Esophagus squamous epithelium (tissue), 5 donors: ENCODE measurements at regions not wholly inside any gene's neighbourhood (a gene's known extent, or its start where the extent isn't known, plus 50 kb on each side); places are given as distances from the start of the nearest gene placed in this dataset.

Experiments used
- DNase-seq: peaks from one replicate; lab custom pipeline; 2025; lab: John Stamatoyannopoulos, UW
- H3K27ac ChIP-seq, 4 donors: fragments of 200-600 bp; sonication (generic); one replicate each; pipeline ENCODE4 v1.5.1; 2016 to 2019; ENCODE audit warnings: mild to moderate bottlenecking in 1 of 4
- H3K27me3 ChIP-seq, 4 donors: fragments of 200-600 bp; sonication (generic); 1 replicate in 3 of 4; 2 replicates in 1 of 4; pipeline versions ENCODE4 v1.5.1 to v1.6.0; 2017 to 2021; ENCODE audit warnings: antibody characterized with exemption in 1 of 4
- H3K36me3 ChIP-seq, 3 donors: fragments of 200-600 bp; sonication (generic); one replicate each; pipeline ENCODE4 v1.5.1; 2016 to 2019
- H3K4me1 ChIP-seq, 3 donors: fragments of 200-600 bp; sonication (generic); one replicate each; pipeline ENCODE4 v1.5.1; 2017 to 2019
- H3K4me3 ChIP-seq, 4 donors: fragments of 200-600 bp; sonication (generic); 1 replicate in 3 of 4; 2 replicates in 1 of 4; pipeline ENCODE4 v1.5.1; 2016 to 2019; ENCODE audit warnings: mild to moderate bottlenecking in 2 of 4, moderate library complexity in 1 of 4
- H3K9me3 ChIP-seq, 3 donors: fragments of 200-600 bp; sonication (generic); one replicate each; pipeline ENCODE4 v1.5.1; 2016 to 2019
- POLR2A ChIP-seq, 4 donors: fragments of 450-650 bp; IDR thresholded peaks; one replicate each; pipeline ENCODE4 v1.6.1; 2017; ENCODE audit warnings: antibody characterized with exemption in 4 of 4, mild to moderate bottlenecking in 4 of 4, moderate library complexity in 3 of 4
- WGBS, 2 donors: methylation state at CpG; one replicate each; pipeline ENCODE4 v1.1.5; 2018; 5-methylcytosine and 5-hydroxymethylcytosine counted together
- intact Hi-C: fragments of 100-400 bp; cut with DNase I; formaldehyde crosslinking; loops from one replicate; pipeline ENCODE4 v1.15.0; 2022
- TF ChIP-seq, protein P1 (sequence below), 6 experiments: fragments of 450-650 bp in 4 of 6; fragments of 200-600 bp in 2 of 6; sonication (generic) in 2 of 6; IDR thresholded peaks; one replicate each; pipeline ENCODE4 v1.5.1; 2016 to 2019; ENCODE audit warnings: antibody characterized with exemption in 6 of 6, mild to moderate bottlenecking in 4 of 6, moderate library complexity in 4 of 6
- donor health status: DM: yes; HTN: yes; CAD: no.

DNA sequence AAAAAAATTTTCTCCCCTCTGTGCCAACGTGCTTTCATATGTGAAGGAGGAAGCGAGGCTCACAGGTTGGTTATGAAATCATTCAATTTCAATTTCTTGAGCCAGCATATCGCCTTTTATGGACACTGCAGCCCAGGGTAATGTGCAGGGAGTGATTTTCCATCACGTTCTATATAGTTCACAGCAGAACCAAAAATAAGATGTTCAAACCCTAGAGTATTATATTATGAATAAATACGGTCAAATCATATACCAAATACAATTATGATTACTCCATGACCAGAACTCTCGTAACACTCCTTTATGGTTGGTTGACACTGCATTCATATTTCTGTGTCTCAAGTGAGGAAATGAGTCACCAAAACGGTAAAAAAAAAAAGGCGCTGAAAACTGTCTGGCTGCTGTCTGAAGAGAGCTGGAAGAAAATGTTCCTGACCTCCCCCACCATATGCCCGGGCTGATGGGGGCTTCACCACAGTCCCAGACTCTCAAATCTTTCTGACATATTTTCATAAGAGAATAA is 75.8 kb upstream of the UBAC2 start:
- no peak overlapping the region for H3K27ac ChIP-seq
- H3K9me3 ChIP-seq: no peaks in the 10 kb centered on the region
- H3K36me3 ChIP-seq: no peaks in the 10 kb centered on the region
- H3K4me3 ChIP-seq: peak overlapping the region in 2 of 4 donors; percentile 2 to 19
- TF ChIP-seq, protein P1, sequence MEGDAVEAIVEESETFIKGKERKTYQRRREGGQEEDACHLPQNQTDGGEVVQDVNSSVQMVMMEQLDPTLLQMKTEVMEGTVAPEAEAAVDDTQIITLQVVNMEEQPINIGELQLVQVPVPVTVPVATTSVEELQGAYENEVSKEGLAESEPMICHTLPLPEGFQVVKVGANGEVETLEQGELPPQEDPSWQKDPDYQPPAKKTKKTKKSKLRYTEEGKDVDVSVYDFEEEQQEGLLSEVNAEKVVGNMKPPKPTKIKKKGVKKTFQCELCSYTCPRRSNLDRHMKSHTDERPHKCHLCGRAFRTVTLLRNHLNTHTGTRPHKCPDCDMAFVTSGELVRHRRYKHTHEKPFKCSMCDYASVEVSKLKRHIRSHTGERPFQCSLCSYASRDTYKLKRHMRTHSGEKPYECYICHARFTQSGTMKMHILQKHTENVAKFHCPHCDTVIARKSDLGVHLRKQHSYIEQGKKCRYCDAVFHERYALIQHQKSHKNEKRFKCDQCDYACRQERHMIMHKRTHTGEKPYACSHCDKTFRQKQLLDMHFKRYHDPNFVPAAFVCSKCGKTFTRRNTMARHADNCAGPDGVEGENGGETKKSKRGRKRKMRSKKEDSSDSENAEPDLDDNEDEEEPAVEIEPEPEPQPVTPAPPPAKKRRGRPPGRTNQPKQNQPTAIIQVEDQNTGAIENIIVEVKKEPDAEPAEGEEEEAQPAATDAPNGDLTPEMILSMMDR (IDR thresholded peaks at IDR 0.05): no peak
- TF ChIP-seq POLR2A (IDR thresholded peaks at IDR 0.05): no peak
- WGBS, 2 donors: 15 to 26% methylated on average over 9 of the region's 9 CpGs
- DNase-seq: no peak
- H3K27me3 ChIP-seq: peaks cover 0 to 6% (median 0%) of the 10 kb centered on the region in 4 donors
- peaks cover 0 to 22% (median 6%) of the 10 kb centered on the region in 3 donors for H3K4me1 ChIP-seq
- intact Hi-C loops: no loop called here

DNA sequence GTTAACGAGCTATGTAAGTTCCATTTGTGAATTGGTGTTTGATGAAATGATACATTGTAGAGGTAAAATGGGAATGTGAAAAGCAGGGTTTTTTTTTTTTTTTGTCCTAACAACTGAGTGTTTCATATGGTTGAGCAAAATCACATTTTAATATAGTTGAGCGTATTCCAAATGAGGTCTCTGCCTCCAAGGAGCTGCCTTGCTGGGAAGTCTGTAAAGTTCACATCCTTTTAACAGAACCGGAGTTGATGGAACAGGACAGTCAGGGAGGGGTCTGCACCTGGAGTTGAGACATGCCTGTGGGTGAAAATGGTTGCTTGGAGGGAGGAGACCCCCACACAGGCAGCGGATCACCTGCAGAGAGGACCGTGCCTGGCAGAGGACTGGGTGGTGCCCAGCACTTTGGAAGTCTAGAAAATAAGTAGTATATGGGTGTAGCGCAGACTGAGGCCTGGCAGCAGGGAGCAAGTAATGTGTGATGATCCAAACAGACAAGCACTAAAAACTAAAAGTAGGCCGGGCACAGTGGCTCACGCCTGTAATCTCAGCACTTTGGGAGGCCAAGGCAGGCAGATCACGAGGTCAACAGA is 75.2 kb upstream of the UBAC2 start:
- Histone ChIP-seq H3K4me1 (peaks cover 0 to 22% (median 6%) of the 10 kb centered on the region in 3 donors), H3K27me3 (peaks cover 0 to 7% (median 0%) of the 10 kb centered on the region in 4 donors), H3K36me3 (no peaks in the 10 kb centered on the region), H3K4me3 (no peak overlapping the region), H3K9me3 (no peaks in the 10 kb centered on the region), H3K27ac (no peak overlapping the region)
- intact Hi-C loops: no loop called here
- no peak for DNase-seq
- TF ChIP-seq POLR2A (IDR thresholded peaks at IDR 0.05): no peak
- TF ChIP-seq, protein P1 (IDR thresholded peaks at IDR 0.05): no peak
- WGBS, 2 donors: 79 to 86% methylated on average over 8 to 9 of the region's 9 CpGs

DNA sequence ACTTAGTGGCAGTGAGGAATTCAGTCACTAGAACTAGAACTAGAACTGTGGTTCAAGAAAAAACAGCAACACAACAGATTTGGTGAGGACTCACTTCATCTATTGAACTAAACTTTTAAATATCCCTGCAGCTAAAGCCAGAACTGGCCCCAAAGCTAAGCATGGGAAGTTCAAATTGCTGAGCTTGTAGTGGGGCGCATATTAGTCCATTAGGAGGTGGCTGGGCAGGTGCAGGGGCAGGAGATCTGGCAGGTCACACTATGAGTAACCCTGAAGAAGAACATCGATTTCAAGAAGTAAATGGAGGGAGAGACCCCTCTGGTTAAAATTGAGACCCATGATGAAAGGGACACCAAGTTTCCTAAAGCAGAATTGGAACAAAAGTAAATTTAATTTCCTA is 73.8 kb upstream of the UBAC2 start:
- H3K27ac ChIP-seq: no peak overlapping the region
- intact Hi-C loops: no loop called here
- no peak for TF ChIP-seq POLR2A (IDR thresholded peaks at IDR 0.05)
- TF ChIP-seq, protein P1 (IDR thresholded peaks at IDR 0.05): no peak
- no peaks in the 10 kb centered on the region for H3K9me3 ChIP-seq
- no peaks in the 10 kb centered on the region for H3K36me3 ChIP-seq
- 57 to 63% methylated on average over 2 of the region's 2 CpGs for WGBS, 2 donors
- no peak for DNase-seq
- H3K4me3 ChIP-seq: no peak overlapping the region
- H3K27me3 ChIP-seq: peaks cover 0 to 7% (median 0%) of the 10 kb centered on the region in 4 donors
- peaks cover 0 to 18% (median 6%) of the 10 kb centered on the region in 3 donors for H3K4me1 ChIP-seq

DNA sequence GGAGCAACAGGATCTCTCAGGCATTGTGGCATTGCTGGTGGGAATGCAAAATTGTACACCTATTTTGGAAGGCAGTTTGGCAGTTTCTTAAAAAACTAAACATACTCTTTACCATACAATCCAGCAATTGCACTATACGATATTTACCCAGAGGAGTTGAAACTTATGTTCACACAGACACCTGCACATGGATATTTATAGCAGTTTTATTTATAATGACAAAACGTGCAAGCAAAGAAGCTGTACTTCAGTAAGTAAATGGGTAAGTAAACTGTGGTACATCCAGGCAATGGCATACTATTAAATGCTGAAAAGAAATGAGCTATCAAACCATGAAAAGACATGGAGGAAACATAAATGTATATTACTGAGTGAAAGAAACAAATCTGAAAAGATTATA is 71.6 kb upstream of the UBAC2 start:
- Histone ChIP-seq H3K4me1 (peaks cover 0 to 13% (median 6%) of the 10 kb centered on the region in 3 donors), H3K36me3 (no peaks in the 10 kb centered on the region), H3K4me3 (no peak overlapping the region), H3K27me3 (peaks cover 0 to 4% (median 0%) of the 10 kb centered on the region in 4 donors), H3K27ac (no peak overlapping the region), H3K9me3 (no peaks in the 10 kb centered on the region)
- no peak for DNase-seq
- no peak for TF ChIP-seq POLR2A (IDR thresholded peaks at IDR 0.05)
- TF ChIP-seq, protein P1 (IDR thresholded peaks at IDR 0.05): no peak
- WGBS, 2 donors: 76 to 86% methylated on average over 2 of the region's 2 CpGs
- intact Hi-C loops: no loop called here

DNA sequence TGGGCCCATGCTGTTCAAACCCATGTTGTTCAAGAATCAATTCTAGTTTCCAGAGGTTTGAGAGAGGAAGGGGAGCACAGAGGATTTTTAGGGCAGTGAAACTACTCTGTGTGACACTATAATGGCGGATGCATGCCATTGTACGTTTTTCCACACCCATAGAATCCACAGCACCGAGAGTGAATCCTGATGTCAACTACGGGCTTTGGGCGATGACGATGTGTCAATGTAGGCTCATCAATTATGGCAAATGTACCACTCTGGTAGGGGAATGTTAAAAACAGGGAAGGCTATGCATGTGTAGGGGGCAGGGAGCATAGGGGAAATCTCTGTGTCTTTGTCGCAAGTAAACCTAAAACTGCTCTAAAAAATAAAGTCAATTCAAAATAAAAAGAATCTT is 70.7 kb upstream of the UBAC2 start:
- H3K27me3 ChIP-seq: peaks cover 0 to 4% (median 0%) of the 10 kb centered on the region in 4 donors
- peaks cover 0 to 5% (median 0%) of the 10 kb centered on the region in 3 donors for H3K4me1 ChIP-seq
- intact Hi-C loops: no loop called here
- no peaks in the 10 kb centered on the region for H3K36me3 ChIP-seq
- H3K27ac ChIP-seq: no peak overlapping the region
- DNase-seq: no peak
- 85 to 95% methylated on average over 7 of the region's 7 CpGs for WGBS, 2 donors
- no peaks in the 10 kb centered on the region for H3K9me3 ChIP-seq
- no peak overlapping the region for H3K4me3 ChIP-seq
- TF ChIP-seq, protein P1 (IDR thresholded peaks at IDR 0.05): no peak
- TF ChIP-seq POLR2A (IDR thresholded peaks at IDR 0.05): no peak
